ENCODE measurements at regions not wholly inside any gene's neighbourhood (a gene's known extent, or its start where the extent isn't known, plus 50 kb on each side); places are given as distances from the start of the nearest gene placed in this dataset.

DNA sequence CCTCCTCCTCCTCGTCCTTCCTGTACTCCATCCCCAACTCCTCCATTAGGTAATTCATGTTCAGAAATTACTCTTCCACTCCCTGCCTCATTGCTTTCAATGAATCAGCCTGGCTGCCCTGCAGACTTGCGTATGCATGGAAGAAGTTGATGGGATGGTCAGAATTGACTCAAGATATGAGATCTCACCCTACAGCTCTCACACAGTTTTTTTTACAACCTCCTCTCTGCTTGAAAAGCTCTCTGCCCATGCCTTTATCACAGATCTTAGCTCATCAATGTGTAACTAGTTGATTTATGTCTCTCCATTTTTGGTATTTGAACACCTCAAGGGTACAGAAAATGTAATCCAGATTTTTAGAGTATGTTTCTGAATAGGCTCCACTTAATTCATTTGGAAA is 506.9 kb downstream of the TBC1D4 start:
- TF ChIP-seq, protein P1, sequence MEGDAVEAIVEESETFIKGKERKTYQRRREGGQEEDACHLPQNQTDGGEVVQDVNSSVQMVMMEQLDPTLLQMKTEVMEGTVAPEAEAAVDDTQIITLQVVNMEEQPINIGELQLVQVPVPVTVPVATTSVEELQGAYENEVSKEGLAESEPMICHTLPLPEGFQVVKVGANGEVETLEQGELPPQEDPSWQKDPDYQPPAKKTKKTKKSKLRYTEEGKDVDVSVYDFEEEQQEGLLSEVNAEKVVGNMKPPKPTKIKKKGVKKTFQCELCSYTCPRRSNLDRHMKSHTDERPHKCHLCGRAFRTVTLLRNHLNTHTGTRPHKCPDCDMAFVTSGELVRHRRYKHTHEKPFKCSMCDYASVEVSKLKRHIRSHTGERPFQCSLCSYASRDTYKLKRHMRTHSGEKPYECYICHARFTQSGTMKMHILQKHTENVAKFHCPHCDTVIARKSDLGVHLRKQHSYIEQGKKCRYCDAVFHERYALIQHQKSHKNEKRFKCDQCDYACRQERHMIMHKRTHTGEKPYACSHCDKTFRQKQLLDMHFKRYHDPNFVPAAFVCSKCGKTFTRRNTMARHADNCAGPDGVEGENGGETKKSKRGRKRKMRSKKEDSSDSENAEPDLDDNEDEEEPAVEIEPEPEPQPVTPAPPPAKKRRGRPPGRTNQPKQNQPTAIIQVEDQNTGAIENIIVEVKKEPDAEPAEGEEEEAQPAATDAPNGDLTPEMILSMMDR (conservative IDR thresholded peaks at IDR 0.05 in 1 of 2, IDR thresholded peaks at IDR 0.05 in 1 of 2; ENCODE audit: low read depth in 1 of 2, low read length in 2 of 2): no peak
- TF ChIP-seq EZH2 (IDR thresholded peaks at IDR 0.05; ENCODE audit: low read length, missing control alignments): no peak

All from fibroblast of lung (primary cell).